Activated CD4-positive, alpha-beta T cell treated with anti-CD3 and anti-CD28 coated beads for 1 hour (primary cell): ENCODE measurements at regions not wholly inside any gene's neighbourhood (a gene's known extent, or its start where the extent isn't known, plus 50 kb on each side); places are given as distances from the start of the nearest gene placed in this dataset.
A peak's percentile ranks its signal among the peaks of the same experiment; 100 is the strongest.
"Not testable (repeated sequence)": the region's sequence is repeated elsewhere in the genome, so short reads cannot be mapped to it uniquely, and the experiment has no call there.

Experiments used
- DNase-seq: peaks from one replicate; pipeline ENCODE4 v3.0.0-alpha.2; 2020

DNA sequence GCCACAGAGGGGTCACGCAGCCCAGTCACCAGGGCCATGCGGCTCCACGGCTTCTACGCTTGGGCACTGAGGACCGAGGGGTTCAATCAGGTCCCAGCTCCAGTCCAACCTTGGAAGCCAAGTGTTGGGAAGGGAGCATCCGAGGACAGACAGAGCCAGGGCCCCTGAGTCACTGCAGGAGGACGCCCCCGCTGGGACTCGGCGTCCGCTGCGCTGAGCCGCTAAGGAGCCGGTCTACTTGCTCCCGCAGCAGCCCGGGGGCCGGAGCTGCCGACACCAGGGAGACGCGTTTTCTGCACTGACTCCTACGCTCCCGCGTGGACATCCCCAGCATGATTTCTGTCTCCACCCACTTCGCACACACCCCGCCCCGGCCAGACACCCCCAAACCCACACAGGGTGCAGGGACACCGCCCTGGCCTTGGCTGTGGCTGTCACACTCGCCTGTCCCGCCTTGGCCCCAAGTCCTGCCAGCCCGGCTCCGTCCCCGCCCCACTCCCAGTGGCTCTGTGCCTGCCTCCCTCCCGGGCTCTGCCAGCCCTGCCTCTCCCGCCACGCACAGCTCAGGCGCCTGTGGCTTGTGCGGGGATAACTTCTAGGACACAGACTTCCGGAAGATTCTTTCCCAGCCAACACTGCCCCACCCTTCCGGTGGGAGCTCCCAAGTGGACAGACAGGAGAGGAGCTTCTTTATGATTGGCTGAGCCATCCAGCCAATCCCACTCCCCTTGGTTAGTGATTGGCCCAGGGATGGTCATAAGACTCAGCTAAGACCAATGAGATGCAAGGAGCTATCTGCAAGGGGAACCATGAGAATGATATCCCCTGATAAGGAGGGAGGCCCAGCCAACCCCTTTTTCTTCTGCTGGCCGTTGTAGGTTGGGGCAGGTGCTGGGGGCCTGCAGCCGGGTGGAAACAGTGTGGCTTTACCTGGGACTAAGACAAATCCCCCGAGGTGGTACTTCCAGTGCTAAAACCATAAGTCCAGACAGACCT lies 118.9 kb upstream of the SFSWAP start:
- DNase-seq, result no peak

DNA sequence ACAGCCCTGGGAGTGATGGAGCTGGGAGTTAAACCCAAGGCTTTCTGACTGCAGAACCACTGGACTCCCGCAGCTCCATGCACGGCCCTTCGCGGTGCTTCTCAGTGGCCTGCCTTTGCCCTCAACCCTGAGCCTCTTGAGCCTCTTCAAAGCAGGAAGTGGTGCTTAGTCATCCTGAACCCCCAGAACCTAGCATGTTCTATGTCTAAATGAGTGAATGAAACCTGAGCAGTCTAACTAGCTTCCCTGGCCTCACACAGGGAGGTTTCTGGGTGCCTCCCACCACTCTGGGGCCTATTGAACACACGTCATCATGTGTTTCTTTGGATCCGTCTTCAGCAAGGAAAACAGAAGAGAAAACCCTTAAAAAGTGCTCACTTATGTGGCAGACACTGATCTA lies 117.9 kb upstream of the SFSWAP start:
- DNase-seq, result no peak

DNA sequence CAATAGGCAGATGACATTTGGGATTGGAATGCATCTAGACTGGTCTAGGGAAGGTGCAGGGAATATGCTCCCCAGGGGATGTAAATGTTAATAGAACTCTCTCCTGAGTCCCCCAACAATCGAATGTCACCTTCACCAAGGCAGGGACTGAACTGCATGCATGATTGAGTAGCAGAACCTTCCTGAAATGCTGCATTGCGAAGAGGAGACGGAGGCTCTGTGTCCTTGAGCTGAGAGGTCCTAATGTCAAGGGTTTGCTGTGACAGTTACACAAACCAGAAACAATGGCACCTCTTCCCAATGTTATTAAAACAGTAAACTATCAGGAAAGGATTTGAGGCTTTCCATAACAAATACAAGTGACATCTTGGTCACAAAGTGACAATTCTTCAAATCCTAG lies 117.5 kb upstream of the SFSWAP start:
- no peak for DNase-seq

DNA sequence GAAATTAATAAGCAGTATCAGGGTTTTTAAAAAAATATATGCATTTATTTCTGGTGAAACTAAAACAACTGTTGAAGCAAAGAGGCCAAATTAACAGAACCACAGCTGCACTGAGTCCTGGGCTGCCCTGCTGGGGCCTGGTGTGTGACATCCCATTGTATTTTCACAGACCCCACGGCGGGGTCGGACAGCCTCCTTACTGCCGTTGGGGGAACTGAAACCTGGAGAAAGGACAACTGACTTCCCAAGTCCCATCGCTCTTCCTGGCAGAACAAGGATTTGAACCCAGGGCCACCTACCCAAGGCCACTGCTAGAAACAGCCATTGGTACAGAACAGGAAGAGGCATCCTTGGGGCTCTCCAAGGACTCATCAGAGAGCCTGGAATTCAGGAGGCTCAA lies 114.8 kb upstream of the SFSWAP start:
- DNase-seq, result no peak

DNA sequence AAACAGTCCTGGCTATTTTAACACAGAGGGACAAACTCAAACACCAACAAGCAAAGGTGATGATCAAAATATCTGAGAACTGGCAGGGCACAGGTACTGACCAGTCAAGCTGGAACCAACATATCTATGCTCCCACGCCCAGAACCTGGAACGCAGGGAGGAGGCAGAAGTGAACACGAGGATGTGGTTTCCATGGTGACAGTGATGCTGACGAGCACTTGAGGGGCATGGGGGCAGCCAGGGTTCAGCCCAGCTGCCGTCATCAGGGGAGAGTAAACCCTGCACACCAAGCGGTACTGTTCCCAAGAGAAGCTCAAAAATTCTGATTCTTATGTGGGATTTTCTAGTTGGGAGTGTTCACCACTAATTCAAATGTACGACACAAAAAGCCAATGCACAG lies 113.6 kb upstream of the SFSWAP start:
- no peak for DNase-seq

DNA sequence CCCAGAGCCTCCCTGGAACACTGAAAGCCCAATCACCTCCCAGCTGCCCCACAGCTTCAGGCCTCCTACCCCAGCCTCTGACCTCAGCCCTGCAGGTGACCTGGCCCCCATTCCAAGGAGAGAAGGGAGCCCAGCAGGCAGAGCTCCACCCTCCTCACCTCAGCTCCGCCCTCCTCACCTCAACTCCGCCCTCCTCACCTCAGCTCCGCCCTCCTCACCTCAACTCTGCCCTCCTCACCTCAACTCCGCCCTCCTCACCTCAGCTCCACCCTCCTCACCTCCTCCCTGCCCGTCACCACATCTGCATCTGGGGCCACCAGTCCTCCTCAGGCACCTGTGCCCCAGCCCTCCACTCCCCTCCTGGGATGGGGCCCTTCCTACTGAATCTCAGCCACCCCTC lies 112.2 kb upstream of the SFSWAP start:
- no peak for DNase-seq

DNA sequence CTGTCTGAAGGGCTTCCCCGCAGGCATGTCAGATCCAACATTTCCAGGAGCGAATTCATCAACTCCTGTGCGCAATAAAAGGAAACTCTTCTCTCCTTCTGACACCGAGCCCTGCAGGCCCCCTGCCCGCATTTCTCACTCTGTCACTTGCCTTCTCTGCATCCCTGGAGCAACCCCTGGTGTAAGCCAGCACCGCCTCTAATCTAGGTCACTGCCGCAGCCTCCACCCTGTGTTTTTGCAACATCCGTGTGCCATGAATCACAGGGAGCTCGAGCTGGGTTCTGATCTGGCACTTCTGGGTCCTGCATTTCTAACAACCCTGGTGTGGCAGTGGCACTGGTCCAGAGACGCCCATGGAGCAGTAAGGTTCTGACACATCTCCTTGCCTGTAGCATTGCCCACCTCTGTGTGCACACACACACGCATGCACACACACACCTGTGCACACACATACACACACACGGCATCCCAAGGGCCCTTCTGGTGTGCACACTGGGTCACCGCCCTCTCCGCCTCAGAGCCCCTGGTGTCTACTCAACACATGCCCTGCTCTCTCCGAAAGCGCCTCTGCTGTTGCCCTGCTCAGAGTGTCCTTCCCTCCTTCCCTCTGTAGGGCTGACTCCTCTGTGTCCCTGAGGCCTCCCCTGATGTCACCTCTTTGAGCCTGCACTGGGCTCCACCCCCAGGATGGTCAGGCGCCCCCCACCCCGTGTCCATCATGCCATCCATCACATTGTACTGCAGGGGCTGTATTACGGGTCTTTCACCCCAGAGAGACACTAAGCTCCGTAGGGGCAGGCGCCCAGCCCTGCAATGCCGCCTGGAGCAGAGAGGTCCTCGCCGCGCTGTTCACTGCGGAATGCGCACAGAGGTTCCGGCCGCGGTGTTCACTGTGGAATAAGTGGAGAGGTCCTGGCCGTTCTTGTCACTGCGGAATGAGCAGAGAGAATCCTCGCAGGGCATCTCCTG lies 111.4 kb upstream of the SFSWAP start:
- no peak for DNase-seq

DNA sequence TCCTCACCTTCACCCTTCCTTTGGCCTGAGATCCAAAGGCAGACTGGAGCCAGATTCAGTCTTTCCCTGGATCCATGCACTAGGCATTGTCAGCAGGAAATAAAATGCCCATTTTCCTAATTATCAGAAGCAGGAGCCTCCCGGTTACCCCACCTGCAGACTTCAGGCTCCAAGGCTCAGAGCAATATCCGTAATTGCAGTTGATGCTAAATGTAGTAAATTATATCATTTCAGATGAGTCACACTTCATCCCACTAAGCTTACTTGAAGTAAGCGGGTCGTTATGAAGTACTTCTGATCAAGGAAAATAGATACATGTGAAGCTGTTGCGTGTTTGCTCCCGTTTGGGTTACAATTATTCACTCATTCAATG lies 110.7 kb upstream of the SFSWAP start:
- no peak for DNase-seq

DNA sequence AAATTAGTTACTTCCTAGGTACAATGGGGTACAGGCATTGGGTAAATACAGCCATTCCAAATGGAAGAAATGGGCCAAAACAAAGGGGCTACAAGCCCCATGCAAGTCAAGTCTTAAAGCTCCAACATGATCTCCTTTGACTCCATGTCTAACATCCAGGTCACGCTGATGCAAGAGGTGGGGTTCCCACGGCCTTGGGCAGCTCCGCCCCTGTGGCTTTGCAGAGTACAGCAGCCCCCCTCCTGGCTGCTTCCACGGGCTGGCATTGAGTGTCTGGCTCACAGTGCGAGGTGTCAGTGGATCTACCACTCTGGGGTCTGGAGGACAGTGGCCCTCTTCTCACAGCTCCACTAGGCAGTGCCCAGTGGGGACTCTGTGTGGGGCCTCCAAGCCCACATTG lies 109.4 kb upstream of the SFSWAP start:
- DNase-seq, result not testable (repeated sequence)

DNA sequence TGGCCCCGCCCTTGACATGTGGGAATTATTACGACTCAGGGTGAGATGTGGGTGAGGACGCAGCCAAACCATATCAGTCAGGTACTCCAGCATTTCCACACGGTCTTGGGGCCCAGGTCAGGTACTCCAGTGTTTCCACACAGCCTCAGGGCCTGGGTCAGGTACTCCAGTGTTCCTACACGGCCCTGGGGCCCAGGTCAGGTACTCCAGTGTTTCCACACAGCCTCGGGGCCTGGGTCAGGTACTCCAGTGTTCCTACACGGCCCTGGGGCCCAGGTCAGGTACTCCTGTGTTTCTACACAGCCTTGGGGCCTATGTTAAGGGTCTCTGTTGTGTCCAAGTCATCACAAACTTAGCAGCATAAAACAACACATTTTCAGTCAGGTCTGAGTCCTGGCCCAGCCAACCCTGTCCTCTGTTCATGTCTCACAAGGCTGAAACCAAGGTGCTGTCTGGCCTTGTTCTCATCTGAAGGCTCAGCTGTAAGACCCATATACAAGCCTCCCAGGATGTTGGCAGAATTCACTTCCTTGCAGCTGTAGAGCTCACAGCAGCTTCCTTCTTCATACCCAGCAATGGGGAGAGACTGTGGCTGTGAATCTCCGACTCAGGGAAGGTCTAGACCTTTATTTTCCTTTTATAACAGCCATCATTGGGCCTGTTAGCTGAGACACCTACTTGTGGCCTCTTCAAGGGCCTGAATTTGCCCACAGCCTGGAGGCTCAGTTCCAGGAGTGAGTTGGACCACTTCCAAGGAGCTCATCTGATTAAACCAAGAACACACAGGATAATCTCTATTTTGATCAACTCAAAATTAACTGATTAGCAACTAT lies 107.6 kb upstream of the SFSWAP start:
- DNase-seq, result no peak

DNA sequence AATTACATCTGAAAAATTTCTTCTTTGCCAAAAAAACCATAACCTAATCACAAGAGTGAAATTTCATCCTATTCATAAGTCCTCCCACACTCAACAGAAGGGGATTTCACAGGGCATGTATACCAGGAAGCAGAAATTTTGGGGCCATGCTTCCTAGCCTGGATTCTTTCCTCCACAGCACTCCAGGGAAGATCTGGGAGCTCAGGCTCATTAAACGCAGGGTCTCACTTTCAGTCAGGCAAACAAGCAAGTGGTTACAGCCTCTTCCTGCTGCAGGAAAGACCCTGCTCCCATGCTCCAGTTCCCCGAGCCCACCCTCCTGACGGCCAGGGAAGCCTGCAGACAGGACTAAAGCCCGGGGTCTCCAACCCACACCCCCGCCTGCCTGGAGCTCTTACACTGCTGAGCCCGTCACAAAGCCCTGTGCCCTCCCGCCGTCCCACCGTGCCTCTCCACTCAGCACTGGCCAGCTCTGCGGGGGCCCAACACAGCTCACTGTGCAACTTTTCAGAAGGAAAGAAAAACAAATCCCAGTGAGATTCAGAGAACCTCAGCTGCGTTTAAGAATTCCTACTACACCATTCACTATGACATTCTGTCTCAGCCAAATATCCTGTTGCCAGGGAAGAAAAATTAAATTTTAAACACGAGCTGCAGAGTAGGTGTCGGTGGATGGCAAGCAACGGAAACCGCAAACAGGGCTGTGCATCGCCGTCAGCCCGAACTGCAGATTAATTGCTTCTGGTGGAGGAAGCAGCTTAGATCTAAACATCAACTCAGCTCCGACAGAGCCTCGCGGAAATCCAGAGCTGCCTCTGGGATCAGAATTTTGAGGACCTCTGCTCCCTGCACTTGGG lies 106.7 kb upstream of the SFSWAP start:
- peak; percentile 21 for DNase-seq

DNA sequence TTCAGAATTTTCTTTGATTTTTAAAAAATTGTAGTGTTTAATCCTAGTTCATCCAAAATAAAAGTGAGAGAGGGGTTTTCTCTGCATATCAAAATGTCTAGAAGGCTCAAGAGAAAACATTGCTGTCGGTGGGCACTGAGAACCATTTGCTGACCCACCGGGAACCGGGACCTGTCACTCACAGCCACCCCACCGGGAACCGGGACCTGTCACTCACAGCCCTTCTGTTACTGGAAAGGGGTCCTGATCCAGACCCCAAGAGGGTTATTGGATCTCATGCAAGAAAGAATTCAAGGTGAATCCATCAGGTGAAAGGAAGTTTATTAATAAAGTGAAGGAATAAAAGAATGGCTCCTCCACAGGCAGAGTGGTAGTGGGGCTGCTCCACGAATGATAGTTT lies 106.0 kb upstream of the SFSWAP start:
- no peak for DNase-seq

DNA sequence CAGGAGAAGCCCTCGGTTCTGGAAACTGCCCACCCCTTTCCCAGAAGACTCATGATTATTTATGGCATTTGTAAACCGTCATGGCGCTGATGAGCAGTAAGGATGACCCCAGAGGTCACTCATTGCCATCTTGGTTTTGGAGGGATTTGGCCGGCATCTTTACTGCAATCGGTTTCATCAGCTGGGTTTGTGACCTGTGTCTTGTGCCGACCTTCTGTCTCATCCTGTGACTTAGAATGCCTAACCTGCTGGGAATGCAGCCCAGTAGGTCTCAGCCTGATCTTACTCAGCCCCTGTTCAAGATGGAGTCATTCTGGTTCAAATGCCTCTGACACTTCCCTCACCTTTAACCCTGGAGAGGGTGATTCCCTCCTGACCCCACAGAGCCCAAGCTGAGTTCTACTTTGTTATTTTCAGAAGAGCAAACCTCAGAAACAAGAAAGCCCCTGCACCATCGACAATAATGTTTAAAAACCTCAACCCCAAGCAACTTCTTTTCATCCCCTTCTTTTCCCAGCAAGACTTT lies 105.5 kb upstream of the SFSWAP start:
- DNase-seq, result no peak

DNA sequence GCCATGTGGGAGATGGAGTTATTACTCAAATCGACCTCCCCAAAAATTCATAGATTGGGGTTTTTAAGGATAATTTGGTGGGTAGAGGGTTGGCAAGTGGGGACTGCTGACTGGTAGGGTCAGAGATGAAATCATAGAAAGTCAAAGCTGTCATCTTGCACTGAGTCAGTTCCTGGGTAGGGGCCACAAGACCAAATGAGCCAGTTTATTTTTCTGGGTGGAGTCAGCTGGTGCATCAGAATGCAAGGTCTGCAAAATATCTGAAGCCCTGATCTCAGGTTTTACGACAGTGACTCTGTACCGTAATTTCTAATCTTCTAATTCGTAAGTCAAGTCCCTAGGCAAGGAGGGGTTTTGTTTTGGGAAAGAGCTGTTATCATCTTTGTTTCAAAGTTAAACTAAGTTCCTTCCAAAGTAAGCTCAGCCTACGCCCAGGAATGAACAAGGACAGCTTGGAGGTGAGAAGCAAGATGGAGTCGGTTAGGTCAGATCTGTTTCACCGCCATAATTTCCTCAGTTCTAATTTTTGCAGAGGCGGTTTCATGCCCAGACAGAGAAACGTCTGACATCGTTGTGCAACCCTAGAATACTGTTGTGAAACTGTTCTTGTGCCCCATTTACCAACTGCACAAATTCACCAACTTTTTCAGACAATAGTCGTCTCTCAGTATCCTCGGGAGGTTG lies 104.5 kb upstream of the SFSWAP start:
- no peak for DNase-seq

DNA sequence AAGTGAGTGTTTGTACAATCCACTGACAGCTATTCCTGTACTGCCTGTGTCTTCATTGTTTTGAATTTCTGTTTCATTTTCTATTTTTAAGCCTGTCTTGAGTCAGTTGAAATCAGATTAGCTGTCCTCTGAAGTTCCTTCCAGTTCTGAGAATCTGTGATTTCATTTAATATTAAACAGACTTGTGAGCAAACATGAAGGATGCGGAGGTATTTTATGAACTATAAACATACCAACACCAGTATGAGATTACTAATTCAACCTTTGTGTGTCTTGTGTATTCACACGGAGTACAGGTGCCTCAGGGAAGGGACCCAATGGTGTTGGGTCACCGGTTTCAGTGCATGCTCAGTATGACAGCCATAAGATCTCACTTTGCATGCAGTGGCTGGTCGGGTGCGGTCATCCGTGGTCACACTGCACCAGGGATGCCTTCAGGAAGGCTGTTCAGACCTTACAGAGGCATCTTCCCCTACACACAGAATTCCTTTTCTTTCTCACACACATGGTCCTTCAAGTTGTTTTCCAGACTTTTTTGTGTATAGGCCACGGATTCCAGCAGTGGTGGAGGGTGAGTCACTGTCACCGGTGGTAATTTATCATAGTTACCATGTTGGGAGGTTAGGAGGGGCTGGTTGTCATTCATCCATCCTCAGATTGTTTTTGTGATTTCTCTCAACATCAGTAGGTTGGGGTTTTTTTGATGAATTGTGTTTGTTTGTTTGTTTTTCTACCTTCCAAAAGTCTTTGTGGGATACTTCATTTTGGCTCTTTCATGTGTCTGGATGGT lies 103.0 kb upstream of the SFSWAP start:
- DNase-seq, result no peak

DNA sequence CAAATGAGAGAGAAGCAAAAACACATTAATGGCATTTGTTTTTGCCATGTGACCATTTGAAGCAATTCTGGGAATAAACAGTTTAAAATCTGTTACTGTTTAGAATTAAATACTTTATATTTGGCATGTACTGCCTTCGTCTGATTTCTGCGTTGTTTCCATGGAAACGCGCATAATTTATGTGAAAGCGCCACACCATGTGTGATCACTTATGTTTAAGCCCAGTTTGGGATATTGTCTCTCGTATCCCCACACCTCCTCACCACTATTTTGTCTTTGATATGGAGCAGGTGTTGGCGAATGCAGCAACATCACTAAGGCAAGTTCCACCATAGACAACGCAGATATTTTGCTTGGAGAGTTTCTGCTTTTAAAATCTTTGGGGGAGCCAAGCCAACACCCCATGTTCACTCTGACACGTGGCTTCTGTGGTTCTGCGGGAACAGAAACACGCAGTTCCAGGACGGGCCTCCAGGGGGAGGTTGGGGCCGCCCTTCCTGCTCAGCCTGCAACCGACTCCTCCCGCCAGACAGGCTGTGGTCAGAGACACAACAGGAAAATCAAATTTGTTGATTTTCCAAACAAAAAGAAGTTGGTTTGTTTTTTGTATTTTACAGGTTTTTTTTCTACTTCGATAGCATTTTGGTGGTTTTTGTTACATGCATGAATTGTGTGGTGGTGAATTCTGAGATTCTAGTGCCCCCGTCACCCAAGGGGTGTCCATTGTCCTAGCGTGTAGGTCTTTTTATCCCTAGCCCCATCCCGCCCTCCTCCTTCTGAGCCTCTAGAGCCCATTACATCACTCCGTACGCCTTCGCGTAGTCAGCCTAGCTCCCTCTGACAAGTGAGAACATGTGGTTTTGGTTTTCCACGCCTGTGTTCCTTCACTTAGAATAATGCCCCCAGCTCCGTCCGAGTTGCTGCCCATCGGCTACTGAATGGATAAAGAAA lies 101.9 kb upstream of the SFSWAP start:
- peak; percentile 35 for DNase-seq

DNA sequence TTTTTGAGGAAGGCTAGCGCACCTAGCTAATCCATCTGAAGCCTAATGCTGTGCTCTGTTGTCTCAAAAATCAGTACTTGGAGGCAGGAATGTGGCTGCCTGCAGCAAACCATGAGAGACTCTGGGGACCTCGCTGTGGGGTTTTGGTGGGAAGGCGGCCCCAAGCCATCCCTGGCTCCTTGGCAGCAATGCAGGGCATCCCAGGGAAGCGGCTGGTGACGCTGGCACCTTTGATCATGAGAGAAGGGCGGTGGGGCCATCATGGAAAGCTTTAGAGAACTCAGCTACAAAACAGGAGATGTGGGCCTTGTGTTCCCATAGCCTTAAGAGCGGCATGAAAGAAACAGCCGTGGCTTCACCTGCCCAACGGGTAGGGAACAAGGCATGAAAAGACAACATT lies 101.1 kb upstream of the SFSWAP start:
- DNase-seq, result no peak

DNA sequence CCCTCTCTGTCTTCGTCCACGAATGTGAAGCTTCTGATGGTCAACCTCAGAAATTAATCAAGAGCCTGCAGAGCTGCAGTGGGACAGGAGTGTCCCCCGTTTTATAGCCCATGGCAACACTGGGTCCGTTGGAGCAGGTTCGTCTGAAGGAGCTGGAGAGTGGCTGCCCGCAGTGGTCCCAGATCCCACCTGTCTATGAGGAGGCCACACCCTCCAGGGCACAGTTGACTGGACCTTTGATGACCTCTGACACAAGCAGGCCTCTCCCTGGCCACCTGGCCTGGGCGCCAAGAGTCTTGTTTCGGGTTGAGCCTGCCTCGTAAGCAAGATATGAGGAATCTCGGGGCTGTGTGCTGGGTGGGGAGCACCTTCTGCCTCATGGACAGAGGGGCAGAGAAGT lies 100.7 kb upstream of the SFSWAP start:
- DNase-seq, result no peak

DNA sequence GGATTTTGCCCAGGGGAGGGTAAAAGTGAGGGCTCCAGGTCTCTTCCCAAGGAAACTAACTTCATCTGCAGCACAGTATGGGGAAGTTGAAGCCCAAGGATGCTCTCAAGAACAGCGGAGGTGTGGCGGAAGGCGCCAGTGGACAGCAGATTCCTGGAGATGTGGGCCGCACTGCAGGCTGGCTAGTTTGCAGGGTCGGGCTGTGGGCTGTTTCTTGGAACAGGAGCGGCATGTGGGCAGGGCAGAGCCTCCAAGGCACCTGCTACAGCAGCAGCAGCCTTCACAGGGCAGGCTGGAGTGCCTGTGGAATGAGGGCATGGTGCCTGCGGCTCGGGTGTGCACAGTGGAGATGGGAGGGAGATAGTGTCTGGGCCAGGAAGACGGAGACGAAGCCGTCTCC lies 100.0 kb upstream of the SFSWAP start:
- DNase-seq, result no peak
